Bronchial epithelial cell (primary cell): ENCODE measurements at regions not wholly inside any gene's neighbourhood (a gene's known extent, or its start where the extent isn't known, plus 50 kb on each side); places are given as distances from the start of the nearest gene placed in this dataset.

Source experiments
- DNase-seq: peaks from one replicate; pipeline ENCODE4 v3.0.0-alpha.2; 2010; ENCODE audit warnings: low read depth
- FAIRE-seq: peaks from 2 replicates; lab custom pipeline; 2011; peaks lifted over from hg19 to GRCh38; lab: Jason Lieb, UNC
- H3K27me3 ChIP-seq: 2 replicates; pipeline ENCODE4 v1.5.1; 2011; ENCODE audit warnings: low read length; ENCODE audit not compliant: control insufficient read depth, insufficient read depth
- H3K36me3 ChIP-seq: 2 replicates; pipeline ENCODE4 v1.5.1; 2011; ENCODE audit warnings: low read length; ENCODE audit not compliant: control insufficient read depth, insufficient read depth
- H3K4me3 ChIP-seq: 2 replicates; pipeline ENCODE4 v1.5.1; 2011; ENCODE audit warnings: mild to moderate bottlenecking, low read depth, low read length, control low read depth
- CTCF ChIP-seq: IDR thresholded peaks from 2 replicates; pipeline ENCODE4 v1.5.1; 2011; ENCODE audit warnings: mild to moderate bottlenecking, moderate library complexity, low read length, control low read depth, inconsistent platforms; ENCODE audit not compliant: insufficient read depth, severe bottlenecking

- FAIRE-seq, result no peak
- no peak for DNase-seq
- Histone ChIP-seq H3K36me3 (no peaks in the 10 kb centered on the region), H3K27me3 (no peaks in the 10 kb centered on the region), H3K4me3 (no peak overlapping the region)
- TF ChIP-seq CTCF, result no peak
These were observed 117.6 kb upstream of the RASSF8 start for GRCh38 chr12:25840678-25841465.

DNA sequence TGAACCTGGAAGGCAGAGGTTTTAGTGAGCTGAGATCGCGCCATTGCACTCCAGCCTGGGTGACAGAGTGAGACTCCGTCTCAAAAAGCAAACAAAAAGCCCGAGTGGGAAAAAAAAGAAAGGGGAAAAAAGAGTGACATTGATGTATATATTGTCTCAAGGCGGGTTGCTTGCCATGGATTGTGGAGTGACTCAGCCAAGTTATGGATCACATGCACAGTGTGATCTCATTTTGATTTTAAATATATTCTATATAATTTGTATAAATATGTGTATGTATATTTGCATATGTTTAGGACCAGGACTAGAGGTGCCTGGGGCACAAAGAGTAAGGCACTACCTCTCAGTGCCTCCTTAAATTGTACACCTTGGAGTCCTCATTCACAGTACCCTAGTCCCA is 116.2 kb upstream of the RASSF8 start:
- no peak for DNase-seq
- Histone ChIP-seq H3K27me3 (no peaks in the 10 kb centered on the region), H3K36me3 (no peaks in the 10 kb centered on the region), H3K4me3 (no peak overlapping the region)
- no peak for TF ChIP-seq CTCF
- FAIRE-seq, result no peak

- H3K27me3 ChIP-seq, result no peaks in the 10 kb centered on the region
- FAIRE-seq, result no peak
- DNase-seq, result no peak
- no peaks in the 10 kb centered on the region for H3K36me3 ChIP-seq
- no peak overlapping the region for H3K4me3 ChIP-seq
- TF ChIP-seq CTCF, result no peak
These were observed 114.5 kb upstream of the RASSF8 start for GRCh38 chr12:25843976-25844375.

GRCh38 chr12:25845415-25845814 is 113.1 kb upstream of the RASSF8 start:
- FAIRE-seq (no peak), DNase-seq (no peak)
- H3K4me3 ChIP-seq, result no peak overlapping the region
- TF ChIP-seq CTCF, result no peak
- H3K36me3 ChIP-seq, result no peaks in the 10 kb centered on the region
- H3K27me3 ChIP-seq, result no peaks in the 10 kb centered on the region

- Histone ChIP-seq H3K4me3 (no peak overlapping the region), H3K27me3 (no peaks in the 10 kb centered on the region), H3K36me3 (no peaks in the 10 kb centered on the region)
- DNase-seq (peak; percentile 41), FAIRE-seq (no peak)
- TF ChIP-seq CTCF, result no peak
These were observed 105.7 kb upstream of the RASSF8 start for GRCh38 chr12:25852792-25853191.
